Ovary (tissue), 7 donors: ENCODE measurements at regions not wholly inside any gene's neighbourhood (a gene's known extent, or its start where the extent isn't known, plus 50 kb on each side); places are given as distances from the start of the nearest gene placed in this dataset.
"Not testable (repeated sequence)": the region's sequence is repeated elsewhere in the genome, so short reads cannot be mapped to it uniquely, and the experiment has no call there.

ENCODE experiments used
- DNase-seq, 5 donors: peaks; one replicate each; pipeline ENCODE4 v3.0.0-alpha.2; 2019 to 2020
- H3K27ac ChIP-seq, 2 donors: fragments of 200-600 bp; one replicate each; pipeline versions ENCODE4 v1.5.1 to v1.8.0; 2019 to 2022
- H3K27me3 ChIP-seq: fragments of 200-600 bp; one replicate; pipeline ENCODE4 v1.8.0; 2022
- H3K36me3 ChIP-seq: fragments of 200-600 bp; sonication (generic); one replicate; pipeline ENCODE4 v1.5.1; 2019
- H3K4me1 ChIP-seq: one replicate; pipeline ENCODE4 v1.8.1; 2013; ENCODE audit warnings: mild to moderate bottlenecking, moderate library complexity; ENCODE audit not compliant: insufficient read depth
- H3K4me3 ChIP-seq: fragments of 200-600 bp; sonication (generic); one replicate; pipeline ENCODE4 v1.5.1; 2017
- H3K9me3 ChIP-seq, 2 donors: fragments of 200-600 bp in 1 of 2; sonication (generic) in 1 of 2; one replicate each; pipeline versions ENCODE4 v1.5.1 to v1.8.1; 2013 to 2019; ENCODE audit warnings: mild to moderate bottlenecking in 1 of 2, moderate library complexity in 1 of 2
- CTCF ChIP-seq, 3 donors: fragments of 450-650 bp in 2 of 3; fragments of 200-600 bp in 1 of 3; IDR thresholded peaks; one replicate each; pipeline versions ENCODE4 v1.5.1 to v1.8.0; 2016 to 2022; ENCODE audit warnings: antibody characterized with exemption in 3 of 3, mild to moderate bottlenecking in 1 of 3
- EP300 ChIP-seq: sonication (generic); formaldehyde crosslinking; IDR thresholded peaks from one replicate; pipeline ENCODE4 v1.6.1; 2017; ENCODE audit warnings: antibody characterized with exemption
- POLR2A ChIP-seq: fragments of 450-650 bp; IDR thresholded peaks from one replicate; pipeline ENCODE4 v1.6.1; 2017; ENCODE audit warnings: antibody characterized with exemption, mild to moderate bottlenecking, moderate library complexity
- WGBS, 3 donors: extraction: QIAGEN DNeasy Blood & Tissue Kit in 1 of 3; methylation state at CpG; one replicate each; pipeline versions ENCODE4 v1.1.5 to v1.1.7; 2013 to 2017; 5-methylcytosine and 5-hydroxymethylcytosine counted together
- intact Hi-C, 4 donors: fragments of 100-400 bp; cut with DNase I; formaldehyde crosslinking; loops; one replicate each; pipeline versions ENCODE4 v1.11.0 to v1.15.1; 2022 to 2023
- donor health status: DM: no; HTN: no; CAD: no; lungs with moderate emphysema.
- donor health status: DM: no; HTN: no; CAD: no.
- donor health status: Bipolar disorder and iron deficiency.
- donor health status: DM: no; HTN: no; CAD: no.
- donor health status: DM: yes; HTN: yes; CAD: no.

DNA sequence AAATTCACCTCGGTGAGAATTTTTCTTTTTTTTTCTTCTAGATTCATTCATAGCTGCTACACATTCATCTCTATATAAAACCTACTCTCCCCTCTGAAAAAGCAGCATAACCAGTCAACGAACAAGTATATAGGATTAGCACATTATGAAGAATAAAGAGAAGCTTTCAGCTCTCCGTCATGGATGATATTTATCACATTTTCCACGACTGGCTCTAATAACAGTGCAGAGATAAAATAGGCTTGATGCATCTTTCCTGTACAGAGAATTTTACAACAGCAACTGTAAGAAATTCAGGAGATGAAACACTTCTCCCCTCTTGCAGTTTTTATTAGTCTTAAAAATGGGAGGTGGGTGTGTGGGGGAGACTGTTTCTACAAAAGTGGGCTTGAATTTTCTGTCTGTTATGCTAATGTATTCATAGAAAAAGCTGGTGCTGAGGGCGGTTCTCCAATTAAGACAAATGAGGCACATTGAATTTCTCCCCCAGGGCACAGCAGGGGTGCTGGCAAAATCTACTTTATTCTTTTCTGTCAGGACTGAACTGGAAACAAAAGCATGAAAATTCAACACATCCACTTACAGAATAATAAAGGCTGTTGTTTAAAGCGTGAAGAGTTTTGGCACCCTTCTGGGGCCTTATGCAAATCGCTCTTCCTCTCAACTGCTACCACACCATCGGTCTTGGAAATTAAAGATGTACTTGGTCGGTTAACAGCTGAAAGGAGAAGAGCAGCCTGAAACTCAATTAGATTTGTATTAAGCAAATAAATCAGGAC lies 233.9 kb upstream of the ZNF608 start:
- Histone ChIP-seq H3K4me1 (no peaks in the 10 kb centered on the region), H3K4me3 (no peak overlapping the region), H3K9me3 (peaks cover 0 to 6% of the 10 kb centered on the region in 2 donors), H3K36me3 (no peaks in the 10 kb centered on the region), H3K27me3 (no peaks in the 10 kb centered on the region), H3K27ac (no peak overlapping the region)
- intact Hi-C loops, result no loop called here
- TF ChIP-seq CTCF (IDR thresholded peaks at IDR 0.05) (no peak), EP300 (no peak), POLR2A (no peak)
- DNase-seq, result no peak
- 58 to 61% (median 60%) methylated on average over 9 of the region's 9 CpGs for WGBS, 3 donors

GRCh38 chr5:124981901-124982300 lies 235.5 kb upstream of the ZNF608 start:
- no peaks in the 10 kb centered on the region for H3K4me1 ChIP-seq
- DNase-seq, result no peak
- intact Hi-C loops, result no loop called here
- TF ChIP-seq CTCF (IDR thresholded peaks at IDR 0.05) (no peak), EP300 (no peak), POLR2A (no peak)
- no peaks in the 10 kb centered on the region for H3K36me3 ChIP-seq
- peaks cover 0 to 6% of the 10 kb centered on the region in 2 donors for H3K9me3 ChIP-seq
- WGBS, 3 donors, result 76 to 90% (median 89%) methylated on average over 4 of the region's 4 CpGs
- H3K4me3 ChIP-seq, result no peak overlapping the region
- no peaks in the 10 kb centered on the region for H3K27me3 ChIP-seq
- no peak overlapping the region for H3K27ac ChIP-seq

DNA sequence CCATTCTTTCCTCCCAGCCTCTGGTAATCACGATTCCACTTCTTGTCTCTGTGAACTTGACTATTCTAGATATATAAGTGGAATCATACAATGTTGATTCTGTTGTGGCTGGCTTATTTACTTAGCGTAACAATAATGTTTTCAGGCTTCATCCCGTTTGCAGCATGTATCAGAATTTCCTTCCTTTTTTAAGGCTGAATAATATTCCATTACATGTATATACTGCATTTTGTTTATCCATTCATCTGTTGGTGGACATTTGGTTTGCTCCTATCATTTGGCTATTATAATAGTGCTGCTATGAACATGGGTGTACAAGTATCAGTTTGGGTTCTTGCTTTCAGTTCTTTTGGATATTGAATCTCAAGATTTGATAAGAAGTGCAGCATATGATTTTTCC lies 239.7 kb upstream of the ZNF608 start:
- Histone ChIP-seq H3K9me3 (peaks cover 0 to 6% of the 10 kb centered on the region in 2 donors), H3K4me3 (no peak overlapping the region), H3K27me3 (no peaks in the 10 kb centered on the region), H3K36me3 (no peaks in the 10 kb centered on the region), H3K27ac (no peak overlapping the region), H3K4me1 (no peaks in the 10 kb centered on the region)
- DNase-seq, result no peak
- 68 to 93% (median 71%) methylated on average over 3 of the region's 3 CpGs for WGBS, 3 donors
- TF ChIP-seq EP300 (no peak), CTCF (IDR thresholded peaks at IDR 0.05) (no peak), POLR2A (no peak)
- intact Hi-C loops, result no loop called here

GRCh38 chr5:124986667-124987066 lies 240.2 kb upstream of the ZNF608 start:
- H3K27ac ChIP-seq, result no peak overlapping the region
- no peak overlapping the region for H3K4me3 ChIP-seq
- H3K4me1 ChIP-seq, result no peaks in the 10 kb centered on the region
- H3K27me3 ChIP-seq, result no peaks in the 10 kb centered on the region
- intact Hi-C loops, result no loop called here
- H3K36me3 ChIP-seq, result no peaks in the 10 kb centered on the region
- WGBS, 3 donors, result 95 to 97% (median 96%) methylated on average over 3 of the region's 3 CpGs
- peaks cover 0 to 6% of the 10 kb centered on the region in 2 donors for H3K9me3 ChIP-seq
- TF ChIP-seq EP300 (no peak), CTCF (IDR thresholded peaks at IDR 0.05) (no peak), POLR2A (no peak)
- no peak for DNase-seq

GRCh38 chr5:124987786-124988185 lies 241.3 kb upstream of the ZNF608 start:
- DNase-seq, result not testable (repeated sequence)
- WGBS, 3 donors, result 78 to 92% (median 80%) methylated on average over 3 of the region's 3 CpGs

More at GRCh38 chr5:124987786-124988185, 241.3 kb upstream of the ZNF608 start:
- H3K4me1 ChIP-seq, H3K27ac ChIP-seq, H3K36me3 ChIP-seq, intact Hi-C loops, H3K27me3 ChIP-seq, H3K9me3 ChIP-seq, H3K4me3 ChIP-seq: not testable (repeated sequence)
